Activated CD4-positive, alpha-beta T cell treated with anti-CD3 and anti-CD28 coated beads for 4 hours (primary cell): ENCODE measurements at regions not wholly inside any gene's neighbourhood (a gene's known extent, or its start where the extent isn't known, plus 50 kb on each side); places are given as distances from the start of the nearest gene placed in this dataset.

Experiments
- DNase-seq, 2 donors: peaks; one replicate each; pipeline ENCODE4 v3.0.0-alpha.2; 2020

GRCh38 chr1:229825042-229825441 lies 199.0 kb downstream of the URB2 start:
- no peak for DNase-seq

- DNase-seq = no peak
Observed at GRCh38 chr1:229828461-229828860, 202.4 kb downstream of the URB2 start.

GRCh38 chr1:229832695-229833094 lies 206.6 kb downstream of the URB2 start:
- no peak for DNase-seq

GRCh38 chr1:229834230-229834629 lies 208.2 kb downstream of the URB2 start:
- DNase-seq = no peak

GRCh38 chr1:229835226-229835625 lies 209.2 kb downstream of the URB2 start:
- no peak for DNase-seq

- DNase-seq = no peak
Observed at GRCh38 chr1:229836324-229836723, 210.3 kb downstream of the URB2 start.

- no peak for DNase-seq
Observed at GRCh38 chr1:229838204-229838603, 212.2 kb downstream of the URB2 start.

GRCh38 chr1:229839800-229840199 lies 213.8 kb downstream of the URB2 start:
- DNase-seq = no peak

- no peak for DNase-seq
Observed at GRCh38 chr1:229841230-229841629, 215.2 kb downstream of the URB2 start.

GRCh38 chr1:229842302-229843255 lies 216.5 kb downstream of the URB2 start:
- DNase-seq = no peak

GRCh38 chr1:229843627-229844238 lies 217.7 kb downstream of the URB2 start:
- DNase-seq = no peak

GRCh38 chr1:229844675-229845074 lies 218.6 kb downstream of the URB2 start:
- no peak for DNase-seq

GRCh38 chr1:229845410-229846138 lies 219.5 kb downstream of the URB2 start:
- no peak for DNase-seq

- no peak for DNase-seq
Observed at GRCh38 chr1:229846351-229846750, 220.3 kb downstream of the URB2 start.

- DNase-seq = no peak
Observed at GRCh38 chr1:229848752-229849677, 218.0 kb upstream of the GALNT2 start.

GRCh38 chr1:229851511-229851910 lies 215.5 kb upstream of the GALNT2 start:
- no peak for DNase-seq

- DNase-seq = no peak
Observed at GRCh38 chr1:229853751-229854150, 213.3 kb upstream of the GALNT2 start.

- no peak for DNase-seq
Observed at GRCh38 chr1:229854620-229855019, 212.4 kb upstream of the GALNT2 start.

GRCh38 chr1:229856009-229856650 lies 210.9 kb upstream of the GALNT2 start:
- DNase-seq = no peak

GRCh38 chr1:229857585-229857984 lies 209.5 kb upstream of the GALNT2 start:
- no peak for DNase-seq

GRCh38 chr1:229859026-229859425 lies 208.0 kb upstream of the GALNT2 start:
- no peak for DNase-seq

- no peak for DNase-seq
Observed at GRCh38 chr1:229860926-229861325, 206.1 kb upstream of the GALNT2 start.
